ENCODE measurements at regions not wholly inside any gene's neighbourhood (a gene's known extent, or its start where the extent isn't known, plus 50 kb on each side); places are given as distances from the start of the nearest gene placed in this dataset.

DNA sequence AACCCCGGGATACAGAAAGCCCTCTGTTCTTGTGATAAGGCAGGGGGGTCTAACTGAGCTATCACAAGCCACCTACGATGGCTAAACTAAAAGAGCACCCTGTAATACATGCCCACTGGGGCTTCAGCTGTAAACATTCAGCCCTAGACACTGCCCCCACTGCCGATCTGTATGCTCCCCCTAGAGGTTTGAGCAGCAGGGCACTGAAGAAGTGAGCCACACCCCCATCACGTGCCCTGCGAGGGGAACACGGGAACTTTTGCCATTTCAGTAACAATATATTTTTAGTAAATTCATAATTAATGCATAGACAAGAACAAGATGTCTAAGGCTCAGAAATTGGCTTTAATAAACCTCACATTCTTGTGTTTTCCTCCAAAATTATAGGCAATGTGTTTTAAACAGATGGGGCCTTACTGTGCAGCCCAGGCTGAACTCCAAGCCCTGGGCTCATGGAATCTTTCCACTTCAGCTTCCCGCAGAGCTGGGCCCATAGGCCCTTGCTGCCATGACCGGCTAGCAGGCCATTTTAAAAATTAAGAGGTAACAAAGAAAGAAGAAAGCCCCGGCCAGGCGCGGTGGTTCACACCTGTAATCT is 235.3 kb upstream of the SFRP2 start:
- TF ChIP-seq RARB (CRISPR knock-in tag; IDR thresholded peaks at IDR 0.05) (no peak), CSDC2 (CRISPR knock-in tag; IDR thresholded peaks at IDR 0.05) (no peak), PPARA (CRISPR knock-in tag; IDR thresholded peaks at IDR 0.05; ENCODE audit: borderline replicate concordance) (no peak), ZC3H10 (CRISPR knock-in tag; IDR thresholded peaks at IDR 0.05) (no peak), ZFP3 (CRISPR knock-in tag; IDR thresholded peaks at IDR 0.05) (no peak), OSR1 (CRISPR knock-in tag; IDR thresholded peaks at IDR 0.05) (no peak), PATZ1 (CRISPR knock-in tag; IDR thresholded peaks at IDR 0.05; ENCODE audit: borderline replicate concordance) (no peak)
- TF ChIP-seq, protein P1, sequence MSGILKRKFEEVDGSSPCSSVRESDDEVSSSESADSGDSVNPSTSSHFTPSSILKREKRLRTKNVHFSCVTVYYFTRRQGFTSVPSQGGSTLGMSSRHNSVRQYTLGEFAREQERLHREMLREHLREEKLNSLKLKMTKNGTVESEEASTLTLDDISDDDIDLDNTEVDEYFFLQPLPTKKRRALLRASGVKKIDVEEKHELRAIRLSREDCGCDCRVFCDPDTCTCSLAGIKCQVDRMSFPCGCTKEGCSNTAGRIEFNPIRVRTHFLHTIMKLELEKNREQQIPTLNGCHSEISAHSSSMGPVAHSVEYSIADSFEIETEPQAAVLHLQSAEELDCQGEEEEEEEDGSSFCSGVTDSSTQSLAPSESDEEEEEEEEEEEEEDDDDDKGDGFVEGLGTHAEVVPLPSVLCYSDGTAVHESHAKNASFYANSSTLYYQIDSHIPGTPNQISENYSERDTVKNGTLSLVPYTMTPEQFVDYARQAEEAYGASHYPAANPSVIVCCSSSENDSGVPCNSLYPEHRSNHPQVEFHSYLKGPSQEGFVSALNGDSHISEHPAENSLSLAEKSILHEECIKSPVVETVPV (CRISPR knock-in tag; IDR thresholded peaks at IDR 0.05) = no peak

All from SK-N-SH treated with all-trans-retinoic acid at 6 μM for 48 hours (cell line).